22Rv1 (cell line): ENCODE measurements at regions not wholly inside any gene's neighbourhood (a gene's known extent, or its start where the extent isn't known, plus 50 kb on each side); places are given as distances from the start of the nearest gene placed in this dataset.

ENCODE experiments used
- ZFX ChIP-seq: fragments of 450-650 bp; IDR thresholded peaks from 2 replicates; pipeline ENCODE4 v1.6.1; 2017; ENCODE audit warnings: antibody characterized with exemption, borderline replicate concordance
- TF ChIP-seq, protein P1 (sequence below): fragments of 450-650 bp; IDR thresholded peaks from 2 replicates; pipeline ENCODE4 v1.5.1; 2017; ENCODE audit warnings: mild to moderate bottlenecking

DNA sequence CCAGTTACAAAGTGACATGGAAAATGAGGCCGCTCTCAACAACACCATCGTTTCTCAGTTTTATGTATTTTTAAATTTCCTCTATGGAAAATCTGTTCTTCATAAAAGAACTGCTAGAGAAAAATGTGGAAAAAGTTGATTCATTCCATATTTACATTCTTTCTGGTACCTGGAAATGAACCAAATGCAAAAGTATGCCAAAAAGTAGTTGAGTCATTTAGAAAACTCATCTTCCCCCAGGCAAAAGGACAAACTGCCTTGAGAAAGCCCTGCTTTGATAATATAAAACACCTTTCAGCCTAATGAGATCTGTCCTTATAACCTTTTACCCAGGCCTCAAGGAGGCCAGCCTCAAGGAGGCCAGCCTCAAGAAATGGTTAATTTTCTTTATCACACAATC lies 283.0 kb upstream of the VEPH1 start:
- TF ChIP-seq, protein P1, sequence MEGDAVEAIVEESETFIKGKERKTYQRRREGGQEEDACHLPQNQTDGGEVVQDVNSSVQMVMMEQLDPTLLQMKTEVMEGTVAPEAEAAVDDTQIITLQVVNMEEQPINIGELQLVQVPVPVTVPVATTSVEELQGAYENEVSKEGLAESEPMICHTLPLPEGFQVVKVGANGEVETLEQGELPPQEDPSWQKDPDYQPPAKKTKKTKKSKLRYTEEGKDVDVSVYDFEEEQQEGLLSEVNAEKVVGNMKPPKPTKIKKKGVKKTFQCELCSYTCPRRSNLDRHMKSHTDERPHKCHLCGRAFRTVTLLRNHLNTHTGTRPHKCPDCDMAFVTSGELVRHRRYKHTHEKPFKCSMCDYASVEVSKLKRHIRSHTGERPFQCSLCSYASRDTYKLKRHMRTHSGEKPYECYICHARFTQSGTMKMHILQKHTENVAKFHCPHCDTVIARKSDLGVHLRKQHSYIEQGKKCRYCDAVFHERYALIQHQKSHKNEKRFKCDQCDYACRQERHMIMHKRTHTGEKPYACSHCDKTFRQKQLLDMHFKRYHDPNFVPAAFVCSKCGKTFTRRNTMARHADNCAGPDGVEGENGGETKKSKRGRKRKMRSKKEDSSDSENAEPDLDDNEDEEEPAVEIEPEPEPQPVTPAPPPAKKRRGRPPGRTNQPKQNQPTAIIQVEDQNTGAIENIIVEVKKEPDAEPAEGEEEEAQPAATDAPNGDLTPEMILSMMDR, result no peak
- no peak for TF ChIP-seq ZFX
